Ovary (tissue), 7 donors: ENCODE measurements at regions not wholly inside any gene's neighbourhood (a gene's known extent, or its start where the extent isn't known, plus 50 kb on each side); places are given as distances from the start of the nearest gene placed in this dataset.

Source experiments
- DNase-seq, 5 donors: peaks; one replicate each; pipeline ENCODE4 v3.0.0-alpha.2; 2019 to 2020
- H3K27ac ChIP-seq, 2 donors: fragments of 200-600 bp; one replicate each; pipeline versions ENCODE4 v1.5.1 to v1.8.0; 2019 to 2022
- H3K27me3 ChIP-seq: fragments of 200-600 bp; one replicate; pipeline ENCODE4 v1.8.0; 2022
- H3K36me3 ChIP-seq: fragments of 200-600 bp; sonication (generic); one replicate; pipeline ENCODE4 v1.5.1; 2019
- H3K4me1 ChIP-seq: one replicate; pipeline ENCODE4 v1.8.1; 2013; ENCODE audit warnings: mild to moderate bottlenecking, moderate library complexity; ENCODE audit not compliant: insufficient read depth
- H3K4me3 ChIP-seq: fragments of 200-600 bp; sonication (generic); one replicate; pipeline ENCODE4 v1.5.1; 2017
- H3K9me3 ChIP-seq, 2 donors: fragments of 200-600 bp in 1 of 2; sonication (generic) in 1 of 2; one replicate each; pipeline versions ENCODE4 v1.5.1 to v1.8.1; 2013 to 2019; ENCODE audit warnings: mild to moderate bottlenecking in 1 of 2, moderate library complexity in 1 of 2
- CTCF ChIP-seq, 3 donors: fragments of 450-650 bp in 2 of 3; fragments of 200-600 bp in 1 of 3; IDR thresholded peaks; one replicate each; pipeline versions ENCODE4 v1.5.1 to v1.8.0; 2016 to 2022; ENCODE audit warnings: antibody characterized with exemption in 3 of 3, mild to moderate bottlenecking in 1 of 3
- EP300 ChIP-seq: sonication (generic); formaldehyde crosslinking; IDR thresholded peaks from one replicate; pipeline ENCODE4 v1.6.1; 2017; ENCODE audit warnings: antibody characterized with exemption
- POLR2A ChIP-seq: fragments of 450-650 bp; IDR thresholded peaks from one replicate; pipeline ENCODE4 v1.6.1; 2017; ENCODE audit warnings: antibody characterized with exemption, mild to moderate bottlenecking, moderate library complexity
- WGBS, 3 donors: extraction: QIAGEN DNeasy Blood & Tissue Kit in 1 of 3; methylation state at CpG; one replicate each; pipeline versions ENCODE4 v1.1.5 to v1.1.7; 2013 to 2017; 5-methylcytosine and 5-hydroxymethylcytosine counted together
- intact Hi-C, 4 donors: fragments of 100-400 bp; cut with DNase I; formaldehyde crosslinking; loops; one replicate each; pipeline versions ENCODE4 v1.11.0 to v1.15.1; 2022 to 2023
- donor health status: DM: no; HTN: no; CAD: no; lungs with moderate emphysema.
- donor health status: DM: no; HTN: no; CAD: no.
- donor health status: Bipolar disorder and iron deficiency.
- donor health status: DM: no; HTN: no; CAD: no.
- donor health status: DM: yes; HTN: yes; CAD: no.

DNA sequence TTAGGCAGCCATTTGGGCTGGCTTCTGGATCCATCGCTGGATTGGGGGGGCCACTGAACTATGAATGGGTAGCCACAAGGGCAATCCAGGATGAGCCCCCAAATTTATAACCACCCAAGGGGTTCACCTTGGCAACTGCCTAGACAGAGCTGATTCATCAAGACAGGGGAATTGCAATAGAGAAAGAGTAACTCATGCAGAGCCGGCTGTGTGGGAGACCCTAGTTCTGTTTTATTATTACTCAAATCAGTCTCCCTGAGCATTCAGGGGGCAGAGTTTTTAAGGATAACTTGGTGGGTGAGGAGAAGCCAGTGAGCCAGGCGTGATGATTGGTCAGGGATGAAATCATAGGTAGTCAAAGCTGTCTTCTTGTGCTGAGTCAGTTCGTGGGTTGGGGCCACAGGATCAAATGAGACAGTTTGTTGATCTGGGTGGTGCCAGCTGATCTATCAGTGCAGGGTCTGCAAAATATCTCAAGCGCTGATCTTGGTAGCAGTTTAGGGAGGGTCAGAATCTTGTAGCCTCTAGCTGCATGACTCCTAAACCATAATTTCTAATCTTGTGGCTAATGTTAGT lies 57.9 kb downstream of the DNAJB9 start:
- H3K4me1 ChIP-seq: peaks cover 3% of the 10 kb centered on the region
- no peak for TF ChIP-seq EP300
- TF ChIP-seq CTCF (IDR thresholded peaks at IDR 0.05): no peak
- TF ChIP-seq POLR2A: no peak
- intact Hi-C loops: no loop called here
- no peaks in the 10 kb centered on the region for H3K9me3 ChIP-seq
- H3K4me3 ChIP-seq: no peak overlapping the region
- no peak for DNase-seq
- H3K27ac ChIP-seq: no peak overlapping the region
- H3K36me3 ChIP-seq: no peaks in the 10 kb centered on the region
- 91 to 95% (median 93%) methylated on average over 5 of the region's 5 CpGs for WGBS, 3 donors
- no peaks in the 10 kb centered on the region for H3K27me3 ChIP-seq

- no peak for DNase-seq
- Histone ChIP-seq H3K4me3 (no peak overlapping the region), H3K36me3 (no peaks in the 10 kb centered on the region), H3K9me3 (no peaks in the 10 kb centered on the region), H3K27me3 (no peaks in the 10 kb centered on the region), H3K4me1 (peaks cover 3% of the 10 kb centered on the region), H3K27ac (no peak overlapping the region)
- TF ChIP-seq CTCF (IDR thresholded peaks at IDR 0.05): no peak
- no peak for TF ChIP-seq EP300
- no peak for TF ChIP-seq POLR2A
- 81 to 85% (median 84%) methylated on average over 3 of the region's 3 CpGs for WGBS, 3 donors
- intact Hi-C loops: no loop called here
Measured at GRCh38 chr7:108628678-108629077, 59.0 kb downstream of the DNAJB9 start.

DNA sequence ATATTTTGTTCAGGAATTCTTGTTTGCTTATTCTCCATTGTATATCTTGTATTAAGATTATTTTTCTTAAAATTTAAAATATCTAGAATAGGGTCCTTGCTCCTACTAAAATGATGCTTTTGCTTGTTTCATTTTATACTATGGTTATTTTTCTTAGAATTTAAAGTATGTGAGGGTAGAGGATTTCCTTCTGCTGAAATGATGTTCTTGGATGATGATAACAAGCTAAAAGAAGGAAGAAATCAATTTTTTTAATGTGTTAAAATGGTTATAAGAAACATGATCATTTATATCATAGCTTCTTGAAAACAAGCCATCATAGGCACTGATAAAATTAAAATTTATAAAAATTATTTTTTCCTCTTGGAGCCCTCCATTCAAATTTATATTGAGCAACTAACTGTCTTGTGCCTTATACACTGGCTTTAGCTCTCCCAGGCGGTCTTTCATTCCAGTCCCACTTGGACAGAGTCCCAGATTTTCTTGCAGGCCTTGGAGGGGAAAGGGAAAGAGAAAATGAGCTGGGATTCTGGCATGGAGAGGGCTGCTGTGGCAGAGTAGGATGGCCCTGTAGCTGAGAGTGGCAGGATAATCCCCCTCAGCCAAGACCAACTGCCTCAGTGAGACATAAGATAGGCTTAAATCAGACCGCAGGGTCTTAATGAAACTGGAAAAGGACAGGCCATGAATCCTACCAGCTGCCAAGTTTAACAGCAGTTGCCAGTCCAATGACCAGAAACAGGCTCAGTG lies 60.2 kb downstream of the DNAJB9 start:
- intact Hi-C loops: no loop called here
- Histone ChIP-seq H3K27ac (no peak overlapping the region), H3K27me3 (no peaks in the 10 kb centered on the region), H3K36me3 (no peaks in the 10 kb centered on the region), H3K9me3 (no peaks in the 10 kb centered on the region), H3K4me1 (peaks cover 3% of the 10 kb centered on the region), H3K4me3 (no peak overlapping the region)
- TF ChIP-seq EP300 (no peak), POLR2A (no peak), CTCF (IDR thresholded peaks at IDR 0.05) (no peak)
- WGBS, 3 donors: 18 to 26% (median 25%) methylated on average over 2 of the region's 2 CpGs
- peak in 3 of 5 donors; percentile 11 to 24 (median 16) for DNase-seq

DNA sequence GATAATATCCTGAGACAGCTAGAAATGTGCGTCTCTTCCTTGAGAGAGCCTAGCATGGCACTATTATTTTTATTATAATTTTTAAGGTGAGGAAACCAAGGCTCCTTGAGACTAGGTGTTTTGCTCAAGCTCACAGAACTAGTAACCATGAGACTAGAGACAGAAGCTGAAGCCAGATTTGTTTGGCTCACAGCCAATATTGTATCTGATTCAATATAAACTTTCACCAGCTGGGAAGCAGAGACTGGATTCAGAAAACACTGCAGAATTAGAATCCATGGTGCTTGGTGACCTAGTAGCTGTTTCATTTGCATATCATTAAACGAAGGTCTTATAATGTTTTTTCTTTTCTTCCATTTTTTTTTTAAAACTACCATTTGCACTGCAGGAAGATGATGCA lies 64.4 kb downstream of the DNAJB9 start:
- no peaks in the 10 kb centered on the region for H3K27me3 ChIP-seq
- no peak overlapping the region for H3K27ac ChIP-seq
- no peak for TF ChIP-seq CTCF (IDR thresholded peaks at IDR 0.05)
- TF ChIP-seq POLR2A: no peak
- TF ChIP-seq EP300: no peak
- intact Hi-C loops: no loop called here
- H3K4me1 ChIP-seq: peaks cover 3% of the 10 kb centered on the region
- no peaks in the 10 kb centered on the region for H3K9me3 ChIP-seq
- no peaks in the 10 kb centered on the region for H3K36me3 ChIP-seq
- no peak for DNase-seq
- H3K4me3 ChIP-seq: no peak overlapping the region
- WGBS, 3 donors: 58 to 83% (median 61%) methylated on average over 2 of the region's 2 CpGs
